Panc1 (cell line): ENCODE measurements at regions not wholly inside any gene's neighbourhood (a gene's known extent, or its start where the extent isn't known, plus 50 kb on each side); places are given as distances from the start of the nearest gene placed in this dataset.

Source experiments
- ATAC-seq: fragments of 200-7000 bp; cut with Tn5 transposase; 2 replicates; pipeline ENCODE4 v1.9.1; 2020; ENCODE audit warnings: mild to moderate bottlenecking, moderate library complexity
- BruUV-seq: library from RNA; stranded (reverse); fragments of 400-500 nt; replicated peaks from 2 replicates; lab custom pipeline; 2021; lab: Mats Ljungman, UMichigan
- CTCF ChIA-PET: fragments of 300-600 bp; sonication (Branson Sonifier 250); formaldehyde crosslinking; loops from one replicate; lab custom pipeline; 2022; ENCODE audit warnings: antibody characterized with exemption; lab: Charles Lee
- POLR2A ChIA-PET: fragments of 300-600 bp; sonication (Branson Sonifier 250); formaldehyde crosslinking; loops from one replicate; lab custom pipeline; 2022; ENCODE audit warnings: antibody characterized with exemption; lab: Charles Lee
- DNase-seq: peaks from one replicate; pipeline ENCODE4 v3.0.0-alpha.2; 2010; ENCODE audit warnings: low read depth, low spot score
- H3K27ac ChIP-seq: 2 replicates; pipeline ENCODE4 v1.5.1; 2011; ENCODE audit warnings: mild to moderate bottlenecking, low read length, inconsistent platforms
- H3K27me3 ChIP-seq: fragments of 200-500 bp; sonication (Bioruptor generic); 2 replicates; pipeline ENCODE4 v1.6.0; 2014; ENCODE audit warnings: low read length, inconsistent platforms; ENCODE audit not compliant: control insufficient read depth, insufficient read depth
- H3K36me3 ChIP-seq: fragments of 200-500 bp; sonication (Bioruptor generic); 2 replicates; pipeline ENCODE4 v1.5.1; 2014; ENCODE audit warnings: inconsistent platforms, mild to moderate bottlenecking, low read length, moderate library complexity; ENCODE audit not compliant: control insufficient read depth, insufficient read depth
- H3K4me1 ChIP-seq: 2 replicates; pipeline ENCODE4 v1.5.1; 2011; ENCODE audit warnings: inconsistent platforms, mild to moderate bottlenecking, low read length, moderate library complexity; ENCODE audit not compliant: control insufficient read depth, insufficient read depth
- H3K4me3 ChIP-seq, 2 experiments: 2 replicates each; pipeline ENCODE4 v1.5.1; 2011 to 2012; ENCODE audit warnings: low read depth in 2 of 2, low read length in 2 of 2, mild to moderate bottlenecking in 2 of 2, inconsistent platforms in 1 of 2, moderate library complexity in 1 of 2
- H3K9me3 ChIP-seq: fragments of 200-500 bp; sonication (Bioruptor generic); 2 replicates; pipeline ENCODE4 v1.5.1; 2014; ENCODE audit warnings: low read depth, mild to moderate bottlenecking, inconsistent platforms, low read length, moderate library complexity; ENCODE audit not compliant: control insufficient read depth, insufficient read depth
- POLR2AphosphoS5 ChIP-seq: IDR thresholded peaks from 2 replicates; pipeline ENCODE4 v1.6.1; 2012; ENCODE audit warnings: mild to moderate bottlenecking, low read depth, low read length, moderate library complexity
- SIN3A ChIP-seq: IDR thresholded peaks from 2 replicates; pipeline ENCODE4 v1.6.1; 2012; ENCODE audit warnings: low read depth, mild to moderate bottlenecking, low read length, moderate library complexity, borderline replicate concordance; ENCODE audit not compliant: insufficient read depth
- TCF7L2 ChIP-seq: IDR thresholded peaks from 2 replicates; pipeline ENCODE4 v1.6.1; 2011; ENCODE audit warnings: mild to moderate bottlenecking, low read depth, low read length, inconsistent platforms
- in situ Hi-C: cut with HindIII; loops from 2 replicates; pipeline ENCODE4 v1.10.0; 2016; ENCODE audit warnings: low sequenced_read_pairs, low pct_unique_long_range_greater_than_20kb
- intact Hi-C: fragments of 100-400 bp; cut with micrococcal nuclease; formaldehyde crosslinking; loops from one replicate; pipeline ENCODE4 v1.10.0; 2022; ENCODE audit not compliant: unreplicated experiment
- TF ChIP-seq, protein P1 (sequence below): fragments of 450-650 bp; IDR thresholded peaks from 2 replicates; pipeline ENCODE4 v1.5.1; 2017; ENCODE audit warnings: mild to moderate bottlenecking
- TF ChIP-seq, protein P2 (sequence below), 2 experiments: IDR thresholded peaks; 2 replicates each; pipeline ENCODE4 v1.6.1; 2011 to 2012; ENCODE audit warnings: low read depth in 2 of 2, control low read depth in 1 of 2, low read length in 1 of 2, mild to moderate bottlenecking in 1 of 2, moderate library complexity in 1 of 2; ENCODE audit not compliant: insufficient read depth in 1 of 2

DNA sequence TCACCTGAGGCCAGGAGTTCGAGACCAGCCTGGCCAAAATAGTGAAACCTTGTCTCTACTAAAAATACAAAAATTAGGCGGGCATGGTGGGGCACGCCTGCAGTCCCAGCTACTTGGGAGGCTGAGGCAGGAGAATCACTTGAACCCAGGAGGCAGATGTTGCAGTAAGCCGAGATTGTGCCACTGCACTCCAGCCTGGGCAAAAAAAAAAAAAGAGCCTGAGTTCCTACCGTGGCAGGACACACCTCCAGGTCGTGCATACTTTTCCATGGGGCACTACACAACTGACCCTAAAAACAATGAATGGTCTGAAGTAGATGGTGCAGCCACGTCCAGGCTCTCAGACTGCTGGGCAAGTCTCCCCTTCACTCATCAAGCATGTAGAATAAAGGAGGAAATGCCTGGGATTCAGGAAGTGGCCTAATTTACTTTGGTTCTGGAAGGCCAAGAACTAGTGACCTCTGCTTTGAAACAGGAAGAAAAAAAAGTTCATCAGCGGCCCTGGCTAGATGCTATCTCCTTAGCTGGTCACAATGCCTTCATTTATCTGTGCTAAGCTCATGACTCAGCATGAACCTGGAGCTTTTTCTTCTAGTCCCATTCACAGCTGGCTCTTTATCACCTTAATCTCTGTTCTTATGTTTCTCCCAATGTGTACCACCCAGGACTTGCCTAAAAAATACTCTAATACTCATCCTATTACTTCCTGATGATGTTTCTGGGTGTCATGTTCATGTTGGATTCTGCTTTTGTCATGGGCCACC is 55.8 kb upstream of the OR6J1 start:
- in situ Hi-C loops (no loop called here), intact Hi-C loops (no loop called here)
- Histone ChIP-seq H3K9me3 (no peaks in the 10 kb centered on the region), H3K36me3 (no peaks in the 10 kb centered on the region), H3K4me3 (no peak overlapping the region), H3K4me1 (no peaks in the 10 kb centered on the region), H3K27me3 (no peaks in the 10 kb centered on the region; the same call in 1 of the 2 replicates), H3K27ac (no peak overlapping the region)
- no TSS peak for BruUV-seq
- DNase-seq (no peak), ATAC-seq (no peak)
- POLR2A ChIA-PET = no interaction called here
- TF ChIP-seq SIN3A = no peak
- TF ChIP-seq, protein P1, sequence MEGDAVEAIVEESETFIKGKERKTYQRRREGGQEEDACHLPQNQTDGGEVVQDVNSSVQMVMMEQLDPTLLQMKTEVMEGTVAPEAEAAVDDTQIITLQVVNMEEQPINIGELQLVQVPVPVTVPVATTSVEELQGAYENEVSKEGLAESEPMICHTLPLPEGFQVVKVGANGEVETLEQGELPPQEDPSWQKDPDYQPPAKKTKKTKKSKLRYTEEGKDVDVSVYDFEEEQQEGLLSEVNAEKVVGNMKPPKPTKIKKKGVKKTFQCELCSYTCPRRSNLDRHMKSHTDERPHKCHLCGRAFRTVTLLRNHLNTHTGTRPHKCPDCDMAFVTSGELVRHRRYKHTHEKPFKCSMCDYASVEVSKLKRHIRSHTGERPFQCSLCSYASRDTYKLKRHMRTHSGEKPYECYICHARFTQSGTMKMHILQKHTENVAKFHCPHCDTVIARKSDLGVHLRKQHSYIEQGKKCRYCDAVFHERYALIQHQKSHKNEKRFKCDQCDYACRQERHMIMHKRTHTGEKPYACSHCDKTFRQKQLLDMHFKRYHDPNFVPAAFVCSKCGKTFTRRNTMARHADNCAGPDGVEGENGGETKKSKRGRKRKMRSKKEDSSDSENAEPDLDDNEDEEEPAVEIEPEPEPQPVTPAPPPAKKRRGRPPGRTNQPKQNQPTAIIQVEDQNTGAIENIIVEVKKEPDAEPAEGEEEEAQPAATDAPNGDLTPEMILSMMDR = no peak
- TF ChIP-seq, protein P2, sequence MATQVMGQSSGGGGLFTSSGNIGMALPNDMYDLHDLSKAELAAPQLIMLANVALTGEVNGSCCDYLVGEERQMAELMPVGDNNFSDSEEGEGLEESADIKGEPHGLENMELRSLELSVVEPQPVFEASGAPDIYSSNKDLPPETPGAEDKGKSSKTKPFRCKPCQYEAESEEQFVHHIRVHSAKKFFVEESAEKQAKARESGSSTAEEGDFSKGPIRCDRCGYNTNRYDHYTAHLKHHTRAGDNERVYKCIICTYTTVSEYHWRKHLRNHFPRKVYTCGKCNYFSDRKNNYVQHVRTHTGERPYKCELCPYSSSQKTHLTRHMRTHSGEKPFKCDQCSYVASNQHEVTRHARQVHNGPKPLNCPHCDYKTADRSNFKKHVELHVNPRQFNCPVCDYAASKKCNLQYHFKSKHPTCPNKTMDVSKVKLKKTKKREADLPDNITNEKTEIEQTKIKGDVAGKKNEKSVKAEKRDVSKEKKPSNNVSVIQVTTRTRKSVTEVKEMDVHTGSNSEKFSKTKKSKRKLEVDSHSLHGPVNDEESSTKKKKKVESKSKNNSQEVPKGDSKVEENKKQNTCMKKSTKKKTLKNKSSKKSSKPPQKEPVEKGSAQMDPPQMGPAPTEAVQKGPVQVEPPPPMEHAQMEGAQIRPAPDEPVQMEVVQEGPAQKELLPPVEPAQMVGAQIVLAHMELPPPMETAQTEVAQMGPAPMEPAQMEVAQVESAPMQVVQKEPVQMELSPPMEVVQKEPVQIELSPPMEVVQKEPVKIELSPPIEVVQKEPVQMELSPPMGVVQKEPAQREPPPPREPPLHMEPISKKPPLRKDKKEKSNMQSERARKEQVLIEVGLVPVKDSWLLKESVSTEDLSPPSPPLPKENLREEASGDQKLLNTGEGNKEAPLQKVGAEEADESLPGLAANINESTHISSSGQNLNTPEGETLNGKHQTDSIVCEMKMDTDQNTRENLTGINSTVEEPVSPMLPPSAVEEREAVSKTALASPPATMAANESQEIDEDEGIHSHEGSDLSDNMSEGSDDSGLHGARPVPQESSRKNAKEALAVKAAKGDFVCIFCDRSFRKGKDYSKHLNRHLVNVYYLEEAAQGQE (IDR thresholded peaks at IDR 0.05; ENCODE audit: insufficient read depth in 1 of 2, low read depth in 2 of 2, low read length in 1 of 2) = no peak
- no peak for TF ChIP-seq TCF7L2
- TF ChIP-seq POLR2AphosphoS5 = no peak
- CTCF ChIA-PET = no interaction called here

DNA sequence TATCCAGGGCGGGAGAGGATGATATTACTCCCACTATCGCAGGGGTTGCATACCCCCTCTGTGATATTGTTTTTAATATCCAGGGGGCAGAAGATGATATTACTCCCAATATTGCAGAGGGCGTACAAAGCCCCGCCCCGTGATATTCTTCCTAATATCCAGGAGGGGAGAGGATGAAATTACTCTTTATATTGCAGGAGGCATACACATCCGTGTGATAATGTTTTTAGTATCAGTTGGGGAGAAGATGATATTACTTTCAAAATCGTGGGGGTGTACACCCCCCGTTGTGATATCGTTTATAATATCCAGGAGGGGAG is 52.9 kb upstream of the OXA1L start:
- Histone ChIP-seq H3K27me3 (peaks cover 7% of the 10 kb centered on the region), H3K9me3 (no peaks in the 10 kb centered on the region), H3K4me3 (peak overlapping the region; percentile 35 to 56), H3K27ac (no peak overlapping the region), H3K4me1 (no peaks in the 10 kb centered on the region), H3K36me3 (no peaks in the 10 kb centered on the region; the same call in 1 of the 2 replicates)
- BruUV-seq = no TSS peak
- peak; percentile 54 for ATAC-seq
- ChIA-PET CTCF (interaction anchor here (0.6 to 0.7 kb wide), 3 partner anchors 18 to 60 kb away, joined by 4 to 7 read pairs (median 7); no protein-coding TSS in a partner anchor), POLR2A (interaction anchor here (0.6 kb wide), 2 partner anchors 53 to 134 kb away, joined by 3 to 8 read pairs; partner anchors contain the start of gene OXA1L)
- TF ChIP-seq POLR2AphosphoS5 (no peak), SIN3A (no peak), TCF7L2 (no peak)
- TF ChIP-seq, protein P2 (IDR thresholded peaks at IDR 0.05; ENCODE audit: insufficient read depth in 1 of 2, low read depth in 2 of 2, low read length in 1 of 2) = no peak
- TF ChIP-seq, protein P1 = no peak
- no peak for DNase-seq
- intact Hi-C loops = no loop called here
- in situ Hi-C loops = no loop called here
